GM10266 (cell line): ENCODE measurements at regions not wholly inside any gene's neighbourhood (a gene's known extent, or its start where the extent isn't known, plus 50 kb on each side); places are given as distances from the start of the nearest gene placed in this dataset.

Experiments
- DNase-seq: peaks from one replicate; pipeline ENCODE4 v3.0.0; 2012; ENCODE audit errors: extremely low spot score
- TF ChIP-seq, protein P1 (sequence below): IDR thresholded peaks from 2 replicates; pipeline ENCODE4 v1.5.1; 2012; ENCODE audit warnings: mild to moderate bottlenecking, low read depth; ENCODE audit not compliant: control insufficient read depth, insufficient read depth; ENCODE audit errors: missing control alignments

DNA sequence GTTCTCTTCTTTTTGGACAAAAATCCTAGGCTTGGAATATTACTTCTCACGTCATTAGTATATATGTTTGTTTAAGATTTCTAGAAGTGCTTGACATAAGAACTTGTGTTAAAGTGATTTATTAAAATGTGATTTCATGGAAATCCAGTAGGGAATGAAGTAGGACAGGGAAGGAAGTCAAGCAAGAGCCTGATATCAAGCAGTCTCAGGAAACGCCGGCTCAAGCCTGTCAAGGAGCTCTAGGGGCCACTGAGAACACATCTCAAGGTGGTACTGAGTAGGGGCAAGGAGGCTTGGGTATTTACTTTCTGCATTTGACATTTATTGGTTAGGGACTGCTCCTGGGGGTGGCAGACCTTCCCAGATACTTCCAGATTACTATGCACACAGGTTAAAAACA is 920.9 kb upstream of the GJE1 start:
- DNase-seq = no peak
- TF ChIP-seq, protein P1, sequence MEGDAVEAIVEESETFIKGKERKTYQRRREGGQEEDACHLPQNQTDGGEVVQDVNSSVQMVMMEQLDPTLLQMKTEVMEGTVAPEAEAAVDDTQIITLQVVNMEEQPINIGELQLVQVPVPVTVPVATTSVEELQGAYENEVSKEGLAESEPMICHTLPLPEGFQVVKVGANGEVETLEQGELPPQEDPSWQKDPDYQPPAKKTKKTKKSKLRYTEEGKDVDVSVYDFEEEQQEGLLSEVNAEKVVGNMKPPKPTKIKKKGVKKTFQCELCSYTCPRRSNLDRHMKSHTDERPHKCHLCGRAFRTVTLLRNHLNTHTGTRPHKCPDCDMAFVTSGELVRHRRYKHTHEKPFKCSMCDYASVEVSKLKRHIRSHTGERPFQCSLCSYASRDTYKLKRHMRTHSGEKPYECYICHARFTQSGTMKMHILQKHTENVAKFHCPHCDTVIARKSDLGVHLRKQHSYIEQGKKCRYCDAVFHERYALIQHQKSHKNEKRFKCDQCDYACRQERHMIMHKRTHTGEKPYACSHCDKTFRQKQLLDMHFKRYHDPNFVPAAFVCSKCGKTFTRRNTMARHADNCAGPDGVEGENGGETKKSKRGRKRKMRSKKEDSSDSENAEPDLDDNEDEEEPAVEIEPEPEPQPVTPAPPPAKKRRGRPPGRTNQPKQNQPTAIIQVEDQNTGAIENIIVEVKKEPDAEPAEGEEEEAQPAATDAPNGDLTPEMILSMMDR = no peak

DNA sequence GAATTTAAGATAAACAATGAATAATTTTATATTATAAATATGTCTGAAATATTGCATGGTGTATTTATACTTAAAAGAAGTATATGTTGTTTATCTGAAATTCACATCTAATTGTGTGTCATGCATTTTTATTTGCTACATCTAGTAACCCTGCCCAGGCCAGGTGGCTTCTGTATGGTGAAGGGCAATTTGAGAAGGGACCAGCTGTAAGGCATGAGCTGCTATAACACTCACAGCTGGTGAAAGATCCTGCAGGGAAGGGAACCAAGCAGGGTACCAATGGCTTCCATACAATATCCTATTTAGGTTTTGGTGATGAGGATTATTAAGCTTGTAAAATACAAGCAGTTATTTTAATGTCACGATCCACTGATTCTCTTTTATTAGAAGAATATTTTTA is 921.8 kb upstream of the GJE1 start:
- TF ChIP-seq, protein P1 = no peak
- no peak for DNase-seq

DNA sequence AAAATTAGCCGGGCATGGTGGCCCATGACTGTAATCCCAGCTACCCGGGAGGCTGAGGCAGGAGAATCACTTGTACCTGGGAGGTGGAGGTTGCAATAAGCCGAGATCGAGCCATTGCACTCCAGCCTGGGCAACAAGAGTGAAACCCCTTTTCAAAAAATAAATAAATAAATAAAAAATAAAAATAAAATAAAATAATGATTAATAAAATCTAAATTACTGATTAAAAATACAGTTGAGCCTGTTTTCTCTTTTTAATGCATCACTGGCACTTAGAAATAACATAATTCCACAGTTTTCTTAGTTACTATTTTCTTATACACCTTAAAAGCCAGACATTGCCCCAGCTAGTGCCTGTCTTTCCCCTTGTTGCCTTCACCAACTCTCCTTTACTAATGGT is 922.8 kb upstream of the GJE1 start:
- TF ChIP-seq, protein P1 = no peak

DNA sequence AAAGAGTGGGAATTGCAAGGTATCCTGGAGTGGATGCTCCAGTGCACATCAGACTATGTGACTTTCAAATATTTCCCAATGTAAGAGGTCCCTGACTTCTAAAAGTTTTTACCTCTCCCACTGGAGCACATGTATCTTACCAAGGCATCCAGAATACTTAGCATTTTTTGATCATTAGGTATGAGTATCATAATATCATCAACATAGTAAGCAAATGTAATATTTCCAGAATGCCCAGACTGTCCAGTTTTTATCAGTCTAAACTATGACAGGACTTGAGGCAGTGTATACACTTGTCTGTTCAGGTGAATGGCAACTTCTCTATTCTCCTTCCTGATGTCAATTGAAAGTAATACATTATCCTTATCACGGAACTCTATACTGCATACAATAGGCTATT is 924.6 kb upstream of the GJE1 start:
- TF ChIP-seq, protein P1 = no peak
- no peak for DNase-seq

More for the DNA sequence above, 922.8 kb upstream of the GJE1 start:
- no peak for DNase-seq

DNA sequence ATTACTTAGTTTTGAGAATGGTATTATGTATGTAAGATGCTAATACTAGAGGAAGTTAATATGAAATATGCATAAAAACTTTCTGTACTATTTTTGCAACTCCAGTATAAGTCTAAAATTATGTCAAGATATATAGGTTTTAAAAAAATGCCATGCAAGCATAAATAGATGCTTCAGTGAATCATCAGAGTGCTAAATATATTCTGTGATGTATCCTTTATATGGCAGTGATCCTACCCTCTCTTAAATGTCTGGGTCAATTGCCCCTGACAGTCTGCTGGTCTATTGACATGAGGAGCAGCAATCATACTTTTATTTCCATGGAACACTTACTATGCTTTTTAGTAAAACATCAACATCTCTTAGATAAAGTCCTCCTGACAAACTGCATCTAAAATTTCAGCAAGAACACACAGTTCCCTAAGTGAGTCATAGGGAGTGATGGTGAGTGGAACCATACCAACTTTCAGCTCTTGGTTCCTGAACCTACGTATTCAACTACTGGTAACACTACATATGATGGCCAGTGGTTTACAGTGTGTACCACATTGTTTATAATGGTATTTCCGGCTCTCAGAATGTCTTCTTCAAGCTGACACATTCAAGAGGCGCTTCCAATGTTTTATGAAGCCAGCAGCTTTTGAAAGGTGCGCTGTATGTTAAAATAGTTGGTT is 928.7 kb upstream of the GJE1 start:
- DNase-seq = no peak
- TF ChIP-seq, protein P1 = no peak

DNA sequence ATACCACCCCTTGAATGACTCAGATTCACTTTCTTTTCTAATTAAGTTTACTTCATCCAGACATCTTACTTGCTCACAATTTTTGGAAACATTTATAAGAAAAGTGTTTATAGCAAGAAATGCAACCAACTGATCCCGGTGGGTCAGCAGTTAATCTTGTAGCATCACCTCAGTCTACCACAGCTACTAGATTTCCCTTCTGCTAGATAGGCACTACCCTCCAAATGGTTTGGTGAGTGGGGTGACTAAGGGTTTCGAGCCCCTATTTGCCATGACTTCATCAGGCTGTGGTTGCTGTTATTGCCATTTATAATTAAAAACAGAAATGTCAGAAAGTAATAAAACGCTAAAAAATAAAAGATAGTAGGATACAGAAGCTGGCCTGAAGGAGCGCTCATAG is 930.1 kb upstream of the GJE1 start:
- TF ChIP-seq, protein P1 = no peak

DNA sequence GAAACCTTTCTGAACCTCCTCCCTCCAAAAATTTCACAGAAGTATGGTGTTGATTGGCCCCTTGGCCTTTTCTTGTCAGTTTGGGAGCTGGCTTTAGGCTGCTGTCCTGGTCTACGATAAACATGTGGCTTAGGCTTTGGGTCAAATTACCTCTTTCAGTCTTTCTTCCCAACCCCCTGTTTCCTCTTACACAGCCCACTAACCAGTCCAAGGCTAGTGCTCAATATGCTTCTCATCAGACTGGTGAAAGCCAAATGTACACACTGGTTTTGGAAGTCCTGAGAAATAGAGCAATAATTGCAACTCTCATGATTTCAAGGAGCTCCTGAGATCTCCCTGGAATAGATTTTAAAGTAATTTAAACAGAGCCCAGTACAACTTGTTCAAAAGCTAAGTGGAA is 933.7 kb upstream of the GJE1 start:
- no peak for DNase-seq
- TF ChIP-seq, protein P1 = no peak

More for the DNA sequence above, 930.1 kb upstream of the GJE1 start:
- DNase-seq = no peak
